Naive thymus-derived CD4-positive, alpha-beta T cell (primary cell): ENCODE measurements at regions not wholly inside any gene's neighbourhood (a gene's known extent, or its start where the extent isn't known, plus 50 kb on each side); places are given as distances from the start of the nearest gene placed in this dataset.

Experiments
- ATAC-seq: fragments of 150-1000 bp; cut with Tn5 transposase; 2 replicates; pipeline ENCODE4 v1.10.0; 2021; ENCODE audit warnings: mild to moderate bottlenecking, moderate library complexity
- CTCF ChIA-PET: fragments of 350-600 bp; sonication (Branson Sonifier 250); formaldehyde crosslinking; loops from one replicate; lab custom pipeline; 2021; ENCODE audit warnings: antibody characterized with exemption; lab: Charles Lee
- POLR2A ChIA-PET: fragments of 350-600 bp; sonication (Branson Sonifier 250); formaldehyde crosslinking; loops from one replicate; lab custom pipeline; 2021; ENCODE audit warnings: antibody characterized with exemption, inconsistent platforms; lab: Charles Lee
- DNase-seq, 9 donors: peaks; one replicate each; pipeline versions ENCODE4 v3.0.0 to v3.0.0-alpha.2; 2020 to 2022; ENCODE audit warnings: mixed read lengths in 1 of 9
- H3K27ac ChIP-seq: one replicate; pipeline ENCODE4 v1.7.0; 2013; ENCODE audit warnings: mild to moderate bottlenecking, low read depth, low read length, moderate library complexity
- H3K27me3 ChIP-seq, 2 donors: one replicate each; pipeline ENCODE4 v1.7.0; 2013; ENCODE audit warnings: low read length in 2 of 2, mild to moderate bottlenecking in 2 of 2, moderate library complexity in 2 of 2; ENCODE audit not compliant: control insufficient read depth in 2 of 2, insufficient read depth in 2 of 2
- H3K36me3 ChIP-seq, 3 experiments: 1 replicate in 2 of 3; 2 replicates in 1 of 3; pipeline ENCODE4 v1.7.0; 2013; ENCODE audit warnings: low read length in 3 of 3, mild to moderate bottlenecking in 3 of 3, moderate library complexity in 1 of 3; ENCODE audit not compliant: insufficient read depth in 3 of 3, control insufficient read depth in 2 of 3
- H3K4me1 ChIP-seq, 2 donors: one replicate each; pipeline ENCODE4 v1.7.0; 2013; ENCODE audit warnings: low read length in 2 of 2, mild to moderate bottlenecking in 2 of 2, moderate library complexity in 1 of 2; ENCODE audit not compliant: control insufficient read depth in 2 of 2, insufficient read depth in 2 of 2
- H3K4me3 ChIP-seq: 2 replicates; pipeline ENCODE4 v1.7.0; 2013; ENCODE audit warnings: mild to moderate bottlenecking, low read length
- H3K9me3 ChIP-seq, 3 experiments: 1 replicate in 2 of 3; 2 replicates in 1 of 3; pipeline ENCODE4 v1.7.0; 2013; ENCODE audit warnings: low read length in 3 of 3; ENCODE audit not compliant: control insufficient read depth in 2 of 3
- H3K27ac Mint-ChIP-seq, 9 donors: one replicate each; pipeline ENCODE4 v1.8.0; 2020 to 2022; ENCODE audit warnings: mixed read lengths in 9 of 9, mild to moderate bottlenecking in 8 of 9, moderate library complexity in 5 of 9, inconsistent platforms in 2 of 9
- H3K27me3 Mint-ChIP-seq, 5 donors: one replicate each; pipeline ENCODE4 v1.8.0; 2021 to 2022; ENCODE audit warnings: mixed read lengths in 5 of 5, mild to moderate bottlenecking in 1 of 5
- H3K36me3 Mint-ChIP-seq, 5 donors: one replicate each; pipeline ENCODE4 v1.8.0; 2020 to 2022; ENCODE audit warnings: mixed read lengths in 5 of 5, mild to moderate bottlenecking in 3 of 5, inconsistent platforms in 1 of 5
- H3K4me1 Mint-ChIP-seq, 7 donors: one replicate each; pipeline ENCODE4 v1.8.0; 2020 to 2022; ENCODE audit warnings: mixed read lengths in 7 of 7, mild to moderate bottlenecking in 3 of 7, inconsistent platforms in 1 of 7
- H3K4me3 Mint-ChIP-seq, 10 donors: one replicate each; pipeline ENCODE4 v1.8.0; 2020 to 2022; ENCODE audit warnings: mild to moderate bottlenecking in 10 of 10, mixed read lengths in 10 of 10, moderate library complexity in 6 of 10, inconsistent platforms in 2 of 10
- H3K9me3 Mint-ChIP-seq, 11 donors: one replicate each; pipeline ENCODE4 v1.8.0; 2020 to 2022; ENCODE audit warnings: mixed read lengths in 11 of 11, mild to moderate bottlenecking in 4 of 11, inconsistent platforms in 1 of 11, moderate library complexity in 1 of 11
- intact Hi-C, 2 donors: fragments of 100-400 bp; cut with micrococcal nuclease; formaldehyde crosslinking; loops; one replicate each; pipeline ENCODE4 v1.15.1; 2023

DNA sequence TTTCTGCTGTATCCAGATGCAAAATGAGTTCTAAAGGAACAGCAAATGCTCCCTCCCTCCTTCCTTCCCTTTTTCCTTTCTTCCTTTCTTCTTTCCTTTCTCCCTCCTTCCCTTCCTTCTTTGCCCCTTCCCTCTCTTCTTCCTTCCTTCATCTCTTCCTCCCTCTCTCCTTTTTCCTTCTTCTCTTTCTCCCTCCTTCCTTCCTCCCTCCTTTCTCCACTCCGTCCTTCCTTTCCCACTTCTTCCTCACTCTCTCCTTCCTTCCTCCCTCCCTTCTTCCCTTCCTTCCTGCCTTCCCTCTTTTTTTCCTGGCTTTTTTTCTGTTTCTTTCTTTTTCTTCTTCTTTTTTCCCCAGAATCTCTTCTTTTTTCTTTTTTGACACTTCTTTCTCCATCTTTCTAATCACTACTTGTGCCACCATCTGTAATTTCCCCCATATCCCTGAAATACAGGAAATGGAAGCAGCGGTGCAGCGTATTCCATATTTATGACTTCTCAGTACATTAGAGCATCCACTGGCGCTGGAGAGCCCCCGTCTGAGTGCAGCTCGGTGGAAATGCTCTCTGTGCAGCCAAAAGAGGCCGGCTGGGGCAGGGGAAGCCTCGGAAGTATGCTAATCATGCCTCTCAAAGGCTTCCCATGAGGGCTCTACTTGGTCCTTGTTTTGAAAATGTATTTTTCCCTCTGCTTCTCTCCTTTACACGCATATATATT, 275.6 kb downstream of the TSHZ3 start:
- Histone ChIP-seq H3K4me1 (no peaks in the 10 kb centered on the region), H3K27ac (no peak overlapping the region), H3K27me3 (no peaks in the 10 kb centered on the region), H3K4me3 (no peak overlapping the region), H3K36me3 (no peaks in the 10 kb centered on the region), H3K9me3 (no peaks in the 10 kb centered on the region)
- H3K4me1 Mint-ChIP-seq, result peaks cover 0 to 4% (median 0%) of the 10 kb centered on the region in 7 donors
- peak overlapping the region in 1 of 9 donors; percentile 4 for H3K27ac Mint-ChIP-seq
- peaks cover 0 to 2% (median 0%) of the 10 kb centered on the region in 11 donors for H3K9me3 Mint-ChIP-seq
- POLR2A ChIA-PET, result no interaction called here
- intact Hi-C loops, result no loop called here
- H3K36me3 Mint-ChIP-seq, result no peaks in the 10 kb centered on the region
- ATAC-seq (no peak), DNase-seq (no peak)
- CTCF ChIA-PET, result no interaction called here
- H3K4me3 Mint-ChIP-seq, result no peak overlapping the region
- H3K27me3 Mint-ChIP-seq, result peaks cover 27 to 64% (median 55%) of the 10 kb centered on the region in 5 donors

DNA sequence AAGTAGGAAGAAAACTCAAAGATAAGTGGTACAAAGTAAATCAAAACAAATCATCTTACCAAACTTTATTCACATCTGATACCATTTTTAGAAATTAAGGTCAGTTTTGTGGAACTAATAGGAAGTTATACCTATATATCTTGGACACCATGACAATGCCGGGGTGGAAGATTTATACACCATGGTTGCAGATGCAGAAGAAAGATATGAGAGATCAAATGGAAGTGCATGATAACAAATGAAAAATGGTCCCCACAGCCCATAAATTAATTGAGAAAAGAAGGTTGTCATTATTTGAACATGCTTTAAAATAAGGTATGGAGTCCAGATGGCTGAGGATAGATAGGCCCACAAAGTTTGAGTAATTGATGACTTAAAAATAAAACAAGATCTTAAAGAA, 276.8 kb downstream of the TSHZ3 start:
- H3K4me1 Mint-ChIP-seq, result peaks cover 0 to 4% (median 0%) of the 10 kb centered on the region in 7 donors

GRCh38 chr19:31071136-31071855, 277.9 kb downstream of the TSHZ3 start:
- POLR2A ChIA-PET, result no interaction called here
- H3K9me3 Mint-ChIP-seq, result peaks cover 0 to 4% (median 0%) of the 10 kb centered on the region in 11 donors

More for the DNA sequence above, 276.8 kb downstream of the TSHZ3 start:
- no peak overlapping the region for H3K27ac ChIP-seq
- no peak for DNase-seq
- intact Hi-C loops, result no loop called here
- no peak overlapping the region for H3K27ac Mint-ChIP-seq
- no peaks in the 10 kb centered on the region for H3K36me3 ChIP-seq
- ChIA-PET POLR2A (no interaction called here), CTCF (no interaction called here)
- no peak overlapping the region for H3K4me3 ChIP-seq
- H3K36me3 Mint-ChIP-seq, result no peaks in the 10 kb centered on the region
- H3K4me3 Mint-ChIP-seq, result no peak overlapping the region
- H3K27me3 Mint-ChIP-seq, result peaks cover 27 to 63% (median 56%) of the 10 kb centered on the region in 5 donors
- no peaks in the 10 kb centered on the region for H3K4me1 ChIP-seq
- H3K9me3 Mint-ChIP-seq, result peaks cover 0 to 4% (median 0%) of the 10 kb centered on the region in 11 donors
- H3K9me3 ChIP-seq, result no peaks in the 10 kb centered on the region
- no peak for ATAC-seq
- no peaks in the 10 kb centered on the region for H3K27me3 ChIP-seq

GRCh38 chr19:31070146-31071065, 278.8 kb downstream of the TSHZ3 start:
- Mint-ChIP-seq H3K36me3 (no peaks in the 10 kb centered on the region), H3K4me3 (no peak overlapping the region), H3K9me3 (peaks cover 0 to 4% (median 0%) of the 10 kb centered on the region in 11 donors), H3K27me3 (peaks cover 27 to 50% (median 42%) of the 10 kb centered on the region in 5 donors), H3K4me1 (peaks cover 0 to 4% (median 0%) of the 10 kb centered on the region in 7 donors), H3K27ac (no peak overlapping the region)
- ATAC-seq, result no peak
- Histone ChIP-seq H3K9me3 (no peaks in the 10 kb centered on the region), H3K4me3 (no peak overlapping the region), H3K27ac (no peak overlapping the region), H3K27me3 (no peaks in the 10 kb centered on the region), H3K4me1 (no peaks in the 10 kb centered on the region), H3K36me3 (no peaks in the 10 kb centered on the region)
- ChIA-PET POLR2A (no interaction called here), CTCF (no interaction called here)
- DNase-seq, result no peak
- intact Hi-C loops, result no loop called here

More at GRCh38 chr19:31071136-31071855, 277.9 kb downstream of the TSHZ3 start:
- Histone ChIP-seq H3K36me3 (no peaks in the 10 kb centered on the region), H3K4me3 (no peak overlapping the region), H3K9me3 (no peaks in the 10 kb centered on the region), H3K27me3 (no peaks in the 10 kb centered on the region), H3K4me1 (no peaks in the 10 kb centered on the region), H3K27ac (no peak overlapping the region)
- Mint-ChIP-seq H3K27ac (no peak overlapping the region), H3K36me3 (no peaks in the 10 kb centered on the region), H3K4me3 (no peak overlapping the region), H3K27me3 (peaks cover 27 to 57% (median 47%) of the 10 kb centered on the region in 5 donors), H3K4me1 (peaks cover 0 to 4% (median 0%) of the 10 kb centered on the region in 7 donors)
- DNase-seq (no peak), ATAC-seq (no peak)
- intact Hi-C loops, result no loop called here
- CTCF ChIA-PET, result no interaction called here

- intact Hi-C loops, result no loop called here
- Mint-ChIP-seq H3K4me3 (no peak overlapping the region), H3K4me1 (peaks cover 0 to 4% (median 0%) of the 10 kb centered on the region in 7 donors), H3K27ac (no peak overlapping the region), H3K9me3 (peaks cover 0 to 3% (median 0%) of the 10 kb centered on the region in 11 donors), H3K27me3 (peaks cover 14 to 31% (median 28%) of the 10 kb centered on the region in 5 donors), H3K36me3 (no peaks in the 10 kb centered on the region)
- DNase-seq, result no peak
- H3K36me3 ChIP-seq, result no peaks in the 10 kb centered on the region
- H3K27ac ChIP-seq, result no peak overlapping the region
- H3K4me3 ChIP-seq, result no peak overlapping the region
- no peak for ATAC-seq
- no peaks in the 10 kb centered on the region for H3K4me1 ChIP-seq
- POLR2A ChIA-PET, result no interaction called here
- no peaks in the 10 kb centered on the region for H3K27me3 ChIP-seq
- H3K9me3 ChIP-seq, result no peaks in the 10 kb centered on the region
- CTCF ChIA-PET, result no interaction called here
Observed at GRCh38 chr19:31068268-31068667, 281.0 kb downstream of the TSHZ3 start.

- H3K9me3 ChIP-seq, result no peaks in the 10 kb centered on the region
- H3K36me3 Mint-ChIP-seq, result no peaks in the 10 kb centered on the region
- no peak for ATAC-seq
- H3K4me1 Mint-ChIP-seq, result no peaks in the 10 kb centered on the region
- ChIA-PET CTCF (no interaction called here), POLR2A (no interaction called here)
- intact Hi-C loops, result no loop called here
- DNase-seq, result no peak
- no peak overlapping the region for H3K27ac Mint-ChIP-seq
- H3K4me3 Mint-ChIP-seq, result no peak overlapping the region
- H3K9me3 Mint-ChIP-seq, result peaks cover 0 to 11% (median 6%) of the 10 kb centered on the region in 11 donors
- no peak overlapping the region for H3K27ac ChIP-seq
- H3K27me3 ChIP-seq, result no peaks in the 10 kb centered on the region
- no peak overlapping the region for H3K4me3 ChIP-seq
- H3K4me1 ChIP-seq, result no peaks in the 10 kb centered on the region
- no peaks in the 10 kb centered on the region for H3K36me3 ChIP-seq
- H3K27me3 Mint-ChIP-seq, result peaks cover 0 to 30% (median 24%) of the 10 kb centered on the region in 5 donors
Observed at GRCh38 chr19:31066385-31066784, 282.9 kb downstream of the TSHZ3 start.
